ENCODE measurements at regions not wholly inside any gene's neighbourhood (a gene's known extent, or its start where the extent isn't known, plus 50 kb on each side); places are given as distances from the start of the nearest gene placed in this dataset.

- in situ Hi-C loops (cut with MboI; ENCODE audit: low pct_unique_long_range_greater_than_20kb, low sequenced_read_pairs), result no loop called here
- no peak for DNase-seq
These were observed 1102.1 kb upstream of the LCORL start for GRCh38 chr4:19123681-19124080.

DNA sequence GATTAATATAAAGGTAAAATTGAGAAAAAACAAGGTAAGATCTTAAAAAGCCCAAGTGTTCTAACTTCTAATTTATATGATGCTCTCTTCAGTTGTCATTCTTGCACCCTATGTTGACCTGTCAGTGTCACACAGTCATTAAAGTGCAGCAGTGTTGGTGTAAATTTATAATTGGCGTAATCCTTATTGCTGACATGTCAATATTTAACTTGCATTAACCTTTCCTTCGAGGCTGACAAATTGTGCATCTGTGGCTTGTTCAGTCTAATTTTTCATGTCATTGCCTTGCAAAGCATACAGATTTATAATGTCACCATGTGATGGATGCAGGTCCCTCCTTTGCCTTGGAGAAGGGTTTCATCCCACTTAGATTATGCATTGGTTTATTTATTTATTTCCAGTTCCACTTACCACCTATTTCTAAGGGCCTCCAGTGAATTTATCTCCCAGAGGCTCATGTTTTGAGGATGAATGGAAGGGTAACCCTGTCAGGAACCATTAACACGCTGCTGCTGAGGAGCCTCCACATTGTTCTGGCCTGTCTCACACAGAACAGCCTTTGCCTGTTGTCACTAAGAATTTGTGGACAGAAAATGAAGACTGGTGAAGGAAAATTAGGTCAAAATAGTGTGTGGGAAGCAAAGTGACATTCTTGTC, 1098.5 kb upstream of the LCORL start:
- DNase-seq, result no peak
- in situ Hi-C loops (cut with MboI; ENCODE audit: low pct_unique_long_range_greater_than_20kb, low sequenced_read_pairs), result no loop called here

DNA sequence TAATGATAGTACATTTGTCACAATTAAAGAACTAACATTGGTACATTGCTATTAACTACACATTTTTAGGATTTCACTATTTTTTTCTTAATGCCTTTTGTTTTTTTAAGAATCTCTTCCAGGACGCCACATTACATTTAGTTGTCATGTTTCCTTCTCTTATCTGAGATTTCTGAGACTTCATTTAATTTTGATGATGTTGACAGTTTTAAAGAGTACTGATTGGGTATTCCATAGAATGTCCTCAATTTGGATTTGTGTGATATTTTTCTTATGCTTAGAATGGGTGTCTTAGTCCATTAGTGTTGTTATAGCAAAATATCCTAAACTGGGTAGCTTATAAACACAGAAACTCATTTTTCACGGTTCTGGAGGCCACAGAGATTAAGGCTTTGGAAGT, 1095.5 kb upstream of the LCORL start:
- in situ Hi-C loops (cut with MboI; ENCODE audit: low pct_unique_long_range_greater_than_20kb, low sequenced_read_pairs), result no loop called here
- DNase-seq, result no peak

DNA sequence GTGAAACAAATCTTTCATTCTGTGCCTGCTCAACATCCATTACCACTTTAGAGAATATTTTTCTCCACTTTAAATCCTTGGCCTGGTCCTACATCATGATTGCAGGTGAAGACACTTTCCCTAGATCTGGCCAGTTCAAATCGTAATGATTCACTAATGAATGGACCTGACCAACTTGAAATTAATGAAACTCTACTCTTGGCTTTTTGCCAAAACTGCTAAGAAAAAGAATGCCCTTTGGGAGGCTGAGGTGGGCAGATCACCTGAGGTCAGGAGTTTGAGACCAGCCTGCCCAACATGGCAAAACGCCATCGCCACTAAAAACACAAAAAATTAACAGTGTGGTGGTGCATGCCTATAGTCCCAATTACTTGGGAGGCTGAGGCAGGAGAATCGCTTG, 1082.6 kb upstream of the LCORL start:
- in situ Hi-C loops (cut with MboI; ENCODE audit: low pct_unique_long_range_greater_than_20kb, low sequenced_read_pairs), result no loop called here

GRCh38 chr4:19095491-19096046, 1074.0 kb upstream of the LCORL start:
- in situ Hi-C loops (cut with MboI; ENCODE audit: low pct_unique_long_range_greater_than_20kb, low sequenced_read_pairs), result no loop called here
- DNase-seq, result no peak

More for the DNA sequence above, 1082.6 kb upstream of the LCORL start:
- no peak for DNase-seq

DNA sequence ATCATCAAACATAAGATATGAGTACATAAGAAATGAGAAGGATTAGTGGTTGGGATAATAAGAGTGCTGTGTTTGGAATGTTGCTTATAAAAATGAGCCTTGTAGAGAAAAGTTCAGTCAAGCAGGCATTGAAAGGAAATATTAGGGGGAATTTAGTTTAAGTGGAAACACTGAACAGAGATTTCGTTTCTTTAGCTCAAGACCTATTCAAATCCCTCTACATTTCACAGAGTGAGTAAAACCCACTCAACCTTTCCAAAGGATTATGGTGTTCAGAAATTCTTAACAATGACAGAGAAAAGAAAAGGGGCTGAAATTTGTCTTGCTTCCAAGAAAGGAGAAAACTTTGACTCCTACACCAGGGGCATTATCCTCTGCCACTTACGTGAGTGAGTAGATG, 1072.4 kb upstream of the LCORL start:
- DNase-seq, result no peak
- in situ Hi-C loops (cut with MboI; ENCODE audit: low pct_unique_long_range_greater_than_20kb, low sequenced_read_pairs), result no loop called here

DNA sequence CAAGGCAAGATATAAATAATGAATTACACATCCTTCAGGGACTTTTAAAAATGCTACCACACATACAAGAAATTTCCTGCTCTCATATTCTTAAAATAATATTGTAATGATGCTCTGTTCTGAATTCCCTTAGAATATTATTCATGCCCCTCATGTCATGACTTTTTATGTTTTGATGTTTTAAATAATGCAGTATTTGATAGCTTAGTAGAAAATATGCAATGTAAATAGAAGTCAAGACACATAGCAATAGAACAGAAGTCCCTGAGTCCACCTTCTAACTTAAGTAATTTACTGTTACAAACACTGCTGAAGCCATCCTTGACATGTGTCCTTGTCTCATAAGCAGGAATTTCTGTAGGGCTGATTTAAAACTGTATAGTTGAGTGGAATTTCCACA, 1071.2 kb upstream of the LCORL start:
- in situ Hi-C loops (cut with MboI; ENCODE audit: low pct_unique_long_range_greater_than_20kb, low sequenced_read_pairs), result no loop called here
- no peak for DNase-seq

DNA sequence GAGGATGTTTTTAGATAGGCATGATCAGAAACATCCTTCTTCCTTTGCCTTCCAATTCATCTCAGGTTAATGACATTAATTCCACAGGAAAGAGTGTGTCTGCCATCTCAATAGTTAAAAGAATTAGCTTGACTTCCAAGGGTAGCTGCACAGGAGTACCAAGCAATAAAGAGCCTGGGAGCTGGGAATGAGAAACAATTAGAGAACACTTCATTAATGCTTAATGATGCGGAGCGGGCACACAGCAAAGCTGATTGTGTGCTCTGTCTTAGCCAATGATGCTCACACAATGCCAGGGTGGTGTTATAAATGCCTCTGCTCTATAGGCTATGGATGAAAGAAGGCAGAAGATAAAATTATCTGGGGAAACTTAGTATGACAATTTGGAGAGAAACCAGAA, 1052.5 kb upstream of the LCORL start:
- in situ Hi-C loops (cut with MboI; ENCODE audit: low pct_unique_long_range_greater_than_20kb, low sequenced_read_pairs), result no loop called here
- no peak for DNase-seq

DNA sequence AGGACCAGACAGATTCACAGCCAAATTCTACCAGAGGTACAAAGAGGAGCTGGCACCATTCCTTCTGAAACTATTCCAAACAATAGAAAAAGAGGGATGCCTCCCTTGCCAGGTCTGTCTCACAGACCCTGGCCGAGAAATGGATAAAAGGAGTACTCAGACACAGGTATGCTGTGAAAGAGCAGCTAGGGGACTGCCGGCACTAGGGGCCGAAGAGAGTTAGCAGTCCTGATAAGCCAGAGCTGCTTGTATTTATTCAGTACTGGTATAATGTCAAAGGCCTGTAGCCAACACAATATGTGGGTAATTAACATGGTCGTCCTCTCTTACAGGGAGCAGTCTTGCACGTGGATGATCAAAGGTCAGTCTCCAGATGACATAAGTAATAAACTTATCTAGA, 1042.1 kb upstream of the LCORL start:
- in situ Hi-C loops (cut with MboI; ENCODE audit: low pct_unique_long_range_greater_than_20kb, low sequenced_read_pairs), result no loop called here
- DNase-seq, result no peak

DNA sequence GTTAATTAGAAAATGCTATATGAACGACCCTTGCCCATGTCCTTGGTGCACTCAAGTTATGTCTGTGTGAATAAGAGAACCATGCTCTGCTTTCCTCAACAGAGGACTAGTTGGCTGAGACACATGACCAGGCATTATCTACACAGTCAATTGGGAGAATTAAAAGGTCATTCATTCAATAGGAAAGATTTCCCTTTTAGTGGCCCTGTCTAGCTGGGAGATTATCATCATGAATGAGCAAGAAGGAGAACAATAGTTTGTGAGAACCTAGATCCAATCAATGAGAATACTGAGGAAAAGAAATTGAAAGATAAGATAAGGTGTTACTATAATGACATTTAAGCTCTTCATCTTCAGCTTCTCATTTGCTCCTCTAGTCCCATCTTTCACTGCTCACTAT, 1033.4 kb upstream of the LCORL start:
- in situ Hi-C loops (cut with MboI; ENCODE audit: low pct_unique_long_range_greater_than_20kb, low sequenced_read_pairs), result no loop called here
- no peak for DNase-seq

GRCh38 chr4:19051831-19052230, 1030.3 kb upstream of the LCORL start:
- in situ Hi-C loops (cut with MboI; ENCODE audit: low pct_unique_long_range_greater_than_20kb, low sequenced_read_pairs), result no loop called here
- no peak for DNase-seq

DNA sequence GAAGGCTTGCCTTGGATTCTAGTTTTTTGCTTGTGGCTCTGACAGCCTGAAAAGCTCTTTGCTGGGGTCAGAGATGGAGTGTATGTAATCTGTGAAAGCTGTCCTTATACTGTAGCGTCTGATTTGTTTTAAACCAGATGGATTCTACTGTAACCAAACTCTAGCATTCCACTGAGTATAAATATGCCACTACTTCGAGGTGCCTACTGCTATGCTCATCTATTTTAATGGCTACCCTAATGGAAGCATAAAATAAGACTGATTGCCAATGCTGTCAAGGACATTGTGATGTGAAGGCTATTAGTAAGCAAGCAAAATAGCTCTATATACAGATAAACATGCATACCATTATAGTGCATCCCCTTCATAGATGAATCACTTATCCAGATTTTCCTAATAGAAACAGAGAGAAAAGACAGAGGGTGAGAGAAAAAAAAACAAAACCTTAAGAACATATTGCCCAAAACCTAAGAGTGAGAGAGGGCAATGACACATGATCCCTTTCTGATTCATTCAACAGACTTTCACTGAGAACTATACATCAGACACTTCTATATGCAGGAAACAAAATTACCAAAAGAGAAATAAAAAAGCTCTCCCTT, 1025.8 kb upstream of the LCORL start:
- in situ Hi-C loops (cut with MboI; ENCODE audit: low pct_unique_long_range_greater_than_20kb, low sequenced_read_pairs), result no loop called here
- DNase-seq, result no peak

DNA sequence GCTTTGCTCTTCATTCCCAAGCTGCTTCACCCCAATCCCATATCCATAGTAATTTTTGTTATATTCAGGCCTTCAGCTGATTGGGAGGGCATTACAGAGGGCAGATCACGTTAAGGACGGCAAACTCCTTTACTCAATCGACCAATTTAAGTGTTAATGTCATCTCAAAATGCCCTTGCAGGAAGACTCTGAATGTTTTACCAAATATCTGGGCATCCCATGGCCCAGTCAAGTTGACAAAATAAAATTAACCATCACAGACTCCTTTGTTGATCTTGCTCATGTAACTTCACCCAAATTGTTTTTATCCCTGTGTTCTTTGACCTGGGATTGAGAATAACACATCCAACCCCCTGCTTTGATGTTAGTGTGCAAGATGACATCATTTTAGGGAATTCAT, 1018.3 kb upstream of the LCORL start:
- in situ Hi-C loops (cut with MboI; ENCODE audit: low pct_unique_long_range_greater_than_20kb, low sequenced_read_pairs), result no loop called here
- no peak for DNase-seq

DNA sequence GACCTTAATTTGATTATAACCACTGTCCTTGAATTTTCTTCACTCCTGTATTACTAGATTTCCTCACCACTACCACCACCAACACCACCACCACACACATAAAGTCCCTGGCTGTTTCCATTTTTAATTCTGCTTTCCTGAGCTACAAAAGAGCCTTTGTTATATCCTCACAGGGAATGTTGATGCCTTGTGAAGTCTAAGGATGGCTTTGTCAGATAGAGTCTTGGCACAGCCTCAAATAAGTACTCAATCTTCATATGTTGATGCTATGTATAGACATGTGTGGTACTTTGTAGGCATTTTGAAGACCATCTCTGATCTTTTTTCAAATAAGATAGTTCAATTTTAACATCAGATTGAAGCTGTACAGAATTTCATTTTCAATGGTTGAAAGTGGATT, 1016.7 kb upstream of the LCORL start:
- in situ Hi-C loops (cut with MboI; ENCODE audit: low pct_unique_long_range_greater_than_20kb, low sequenced_read_pairs), result no loop called here
- no peak for DNase-seq

GRCh38 chr4:19033816-19034733, 1012.5 kb upstream of the LCORL start:
- no peak for DNase-seq
- in situ Hi-C loops (cut with MboI; ENCODE audit: low pct_unique_long_range_greater_than_20kb, low sequenced_read_pairs), result no loop called here

DNA sequence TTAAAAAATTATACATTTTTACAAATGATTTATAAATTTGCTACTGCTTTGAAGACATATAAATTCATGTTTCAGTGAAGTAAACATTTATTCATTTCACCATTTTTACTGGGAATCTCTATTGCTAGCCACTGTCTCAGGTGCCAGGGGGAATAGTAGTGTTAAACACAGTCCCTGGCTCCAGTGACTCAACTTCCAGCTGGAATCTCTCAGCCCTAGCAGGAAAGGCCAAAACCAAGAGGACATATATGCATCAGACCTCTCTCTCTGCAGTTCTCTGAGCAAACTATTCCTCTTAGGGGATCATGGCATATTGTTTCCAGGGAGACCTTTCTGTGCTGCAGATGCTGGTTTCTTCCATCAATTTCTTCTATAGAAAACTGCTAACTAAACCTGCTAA, 1009.0 kb upstream of the LCORL start:
- DNase-seq, result no peak
- in situ Hi-C loops (cut with MboI; ENCODE audit: low pct_unique_long_range_greater_than_20kb, low sequenced_read_pairs), result no loop called here

- no peak for DNase-seq
- in situ Hi-C loops (cut with MboI; ENCODE audit: low pct_unique_long_range_greater_than_20kb, low sequenced_read_pairs), result no loop called here
These were observed 1008.5 kb upstream of the LCORL start for GRCh38 chr4:19030048-19030447.

- no peak for DNase-seq
- in situ Hi-C loops (cut with MboI; ENCODE audit: low pct_unique_long_range_greater_than_20kb, low sequenced_read_pairs), result no loop called here
These were observed 1004.7 kb upstream of the LCORL start for GRCh38 chr4:19026281-19026680.

DNA sequence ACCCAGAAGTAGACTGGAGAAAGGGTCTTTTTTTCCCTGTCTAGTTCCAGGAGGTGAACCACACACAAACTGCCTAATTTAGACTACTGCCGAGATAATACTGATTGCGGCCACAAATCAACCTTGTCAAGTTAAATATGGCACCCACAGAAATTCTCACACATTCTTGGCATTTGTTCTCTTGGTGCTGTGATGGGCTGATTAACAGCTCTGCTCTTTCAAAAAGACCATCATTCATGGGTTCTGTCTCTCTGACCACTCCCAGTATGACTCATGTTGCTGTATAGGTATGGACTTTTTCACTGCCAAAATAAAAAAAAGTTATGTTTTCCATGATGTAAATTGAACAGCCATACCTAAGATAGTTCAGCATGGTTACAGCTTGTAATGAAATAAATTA, 1003.5 kb upstream of the LCORL start:
- in situ Hi-C loops (cut with MboI; ENCODE audit: low pct_unique_long_range_greater_than_20kb, low sequenced_read_pairs), result no loop called here
- no peak for DNase-seq

GRCh38 chr4:19024047-19024446, 1002.5 kb upstream of the LCORL start:
- in situ Hi-C loops (cut with MboI; ENCODE audit: low pct_unique_long_range_greater_than_20kb, low sequenced_read_pairs), result no loop called here
- no peak for DNase-seq
